ENCODE measurements at regions not wholly inside any gene's neighbourhood (a gene's known extent, or its start where the extent isn't known, plus 50 kb on each side); places are given as distances from the start of the nearest gene placed in this dataset.

DNA sequence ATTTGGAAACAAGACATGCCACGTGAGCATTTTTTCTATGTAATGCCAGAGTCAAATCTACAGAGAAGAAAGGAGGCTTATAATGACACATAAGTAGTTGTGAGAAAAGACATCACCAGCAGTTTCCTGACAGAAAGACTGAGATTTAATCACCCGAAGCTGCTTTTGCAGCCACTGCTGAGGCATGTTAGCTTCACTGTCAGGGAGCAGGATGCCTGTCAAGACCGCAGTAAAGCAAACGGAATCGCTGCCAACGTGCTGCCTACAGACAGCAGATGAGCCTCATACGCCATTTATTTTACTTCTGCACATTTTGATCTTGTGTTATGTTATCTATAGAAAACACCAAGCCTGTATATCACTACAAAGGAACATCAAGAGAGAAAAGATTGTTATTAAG, 68.7 kb upstream of the NDST3 start:
- 46% methylated on average over 3 of the region's 7 CpGs for WGBS
- H2BK120ac ChIP-seq (ENCODE audit: low read depth, low read length) = no peak overlapping the region

GRCh38 chr4:117968606-117969005, 65.7 kb upstream of the NDST3 start:
- H3K18ac ChIP-seq (ENCODE audit: low read depth in 1 of 2, low read length in 2 of 2) = no peak overlapping the region
- no peaks in the 10 kb centered on the region for H3K4me1 ChIP-seq (ENCODE audit: control insufficient read depth, insufficient read depth, low read depth, low read length)
- H2BK15ac ChIP-seq (ENCODE audit: low read depth, poor library complexity, severe bottlenecking) = no peak overlapping the region
- no peak overlapping the region for H2AK5ac ChIP-seq (ENCODE audit: low read length, severe bottlenecking)
- H3K9me3 ChIP-seq (ENCODE audit: control insufficient read depth, low read length) = no peaks in the 10 kb centered on the region
- H2BK120ac ChIP-seq (ENCODE audit: low read depth, low read length) = no peak overlapping the region
- no peak overlapping the region for H3K4me2 ChIP-seq (ENCODE audit: low read length, poor library complexity, severe bottlenecking)
- H2BK5ac ChIP-seq (ENCODE audit: low read depth, low read length, poor library complexity, severe bottlenecking) = no peak overlapping the region
- H3K14ac ChIP-seq (ENCODE audit: low read length in 2 of 2) = no peak overlapping the region
- H4K8ac ChIP-seq (ENCODE audit: low read length) = no peak overlapping the region
- H3K23ac ChIP-seq (ENCODE audit: low read length in 2 of 2) = no peak overlapping the region
- no peak for DNase-seq
- H3K36me3 ChIP-seq (ENCODE audit: control insufficient read depth in 1 of 2, insufficient read depth in 2 of 2, low read depth in 1 of 2, low read length in 2 of 2) = no peaks in the 10 kb centered on the region
- no peak overlapping the region for H3K4me3 ChIP-seq (ENCODE audit: insufficient read depth in 1 of 2, low read depth in 1 of 2, low read length in 2 of 2)
- H2BK12ac ChIP-seq (ENCODE audit: low read length in 2 of 2) = no peak overlapping the region
- H3K79me1 ChIP-seq (replicated peaks; ENCODE audit: low read length, poor library complexity, severe bottlenecking) = no peaks in the 10 kb centered on the region
- no peak overlapping the region for H3K27ac ChIP-seq (ENCODE audit: low read length, poor library complexity, severe bottlenecking)
- no peak overlapping the region for H3K9ac ChIP-seq (ENCODE audit: low read length)
- no peak overlapping the region for H3K4ac ChIP-seq (ENCODE audit: low read depth in 1 of 2, low read length in 2 of 2)
- WGBS = 70% methylated on average over 2 of the region's 2 CpGs
- no peaks in the 10 kb centered on the region for H3K27me3 ChIP-seq (ENCODE audit: control insufficient read depth in 1 of 2, insufficient read depth in 1 of 2, low read length in 2 of 2)
- no peak overlapping the region for H2AFZ ChIP-seq (ENCODE audit: low read depth, low read length)
- H4K91ac ChIP-seq (ENCODE audit: low read length) = no peak overlapping the region

More for the DNA sequence above, 68.7 kb upstream of the NDST3 start:
- H3K23ac ChIP-seq (ENCODE audit: low read length in 2 of 2) = no peak overlapping the region
- H2AK5ac ChIP-seq (ENCODE audit: low read length, severe bottlenecking) = no peak overlapping the region
- no peaks in the 10 kb centered on the region for H3K27me3 ChIP-seq (ENCODE audit: control insufficient read depth in 1 of 2, insufficient read depth in 1 of 2, low read length in 2 of 2)
- no peak overlapping the region for H3K9ac ChIP-seq (ENCODE audit: low read length)
- no peak overlapping the region for H4K91ac ChIP-seq (ENCODE audit: low read length)
- no peaks in the 10 kb centered on the region for H3K9me3 ChIP-seq (ENCODE audit: control insufficient read depth, low read length)
- H3K18ac ChIP-seq (ENCODE audit: low read depth in 1 of 2, low read length in 2 of 2) = no peak overlapping the region
- no peaks in the 10 kb centered on the region for H3K79me1 ChIP-seq (replicated peaks; ENCODE audit: low read length, poor library complexity, severe bottlenecking)
- DNase-seq = no peak
- no peak overlapping the region for H2BK12ac ChIP-seq (ENCODE audit: low read length in 2 of 2)
- H3K36me3 ChIP-seq (ENCODE audit: control insufficient read depth in 1 of 2, insufficient read depth in 2 of 2, low read depth in 1 of 2, low read length in 2 of 2) = no peaks in the 10 kb centered on the region
- no peaks in the 10 kb centered on the region for H3K4me1 ChIP-seq (ENCODE audit: control insufficient read depth, insufficient read depth, low read depth, low read length)
- H3K14ac ChIP-seq (ENCODE audit: low read length in 2 of 2) = no peak overlapping the region
- no peak overlapping the region for H2BK15ac ChIP-seq (ENCODE audit: low read depth, poor library complexity, severe bottlenecking)
- H2AFZ ChIP-seq (ENCODE audit: low read depth, low read length) = no peak overlapping the region
- H4K8ac ChIP-seq (ENCODE audit: low read length) = peak overlapping the region; percentile 60
- no peak overlapping the region for H2BK5ac ChIP-seq (ENCODE audit: low read depth, low read length, poor library complexity, severe bottlenecking)
- no peak overlapping the region for H3K4me3 ChIP-seq (ENCODE audit: insufficient read depth in 1 of 2, low read depth in 1 of 2, low read length in 2 of 2)
- no peak overlapping the region for H3K4me2 ChIP-seq (ENCODE audit: low read length, poor library complexity, severe bottlenecking)
- no peak overlapping the region for H3K4ac ChIP-seq (ENCODE audit: low read depth in 1 of 2, low read length in 2 of 2)
- no peak overlapping the region for H3K27ac ChIP-seq (ENCODE audit: low read length, poor library complexity, severe bottlenecking)

DNA sequence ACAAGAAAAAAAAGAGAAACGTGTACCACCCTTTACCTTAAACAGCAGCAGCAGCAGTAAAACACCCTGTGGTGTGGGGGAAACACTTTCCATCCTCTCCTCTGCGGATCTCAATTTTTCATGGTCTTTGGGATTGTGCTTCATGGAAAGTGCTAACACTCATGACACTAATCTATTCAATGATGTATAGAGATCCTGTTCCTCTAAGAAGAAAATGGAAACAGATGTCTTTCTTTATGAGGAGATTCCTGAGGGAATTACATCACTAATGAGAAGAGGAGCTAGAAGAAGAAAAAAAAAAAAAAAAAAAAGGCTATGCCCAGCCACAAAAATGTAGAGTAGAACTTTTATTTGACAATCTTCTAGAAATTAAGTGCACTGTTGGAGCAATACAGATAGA, 62.9 kb upstream of the NDST3 start:
- no peak overlapping the region for H3K4ac ChIP-seq (ENCODE audit: low read depth in 1 of 2, low read length in 2 of 2)
- no peak overlapping the region for H3K18ac ChIP-seq (ENCODE audit: low read depth in 1 of 2, low read length in 2 of 2)
- no peaks in the 10 kb centered on the region for H3K9me3 ChIP-seq (ENCODE audit: control insufficient read depth, low read length)
- H3K4me3 ChIP-seq (ENCODE audit: insufficient read depth in 1 of 2, low read depth in 1 of 2, low read length in 2 of 2) = no peak overlapping the region
- H3K4me2 ChIP-seq (ENCODE audit: low read length, poor library complexity, severe bottlenecking) = no peak overlapping the region
- H3K27me3 ChIP-seq (ENCODE audit: control insufficient read depth in 1 of 2, insufficient read depth in 1 of 2, low read length in 2 of 2) = no peaks in the 10 kb centered on the region
- H2AK5ac ChIP-seq (ENCODE audit: low read length, severe bottlenecking) = no peak overlapping the region
- no peak overlapping the region for H3K23ac ChIP-seq (ENCODE audit: low read length in 2 of 2)
- no peak overlapping the region for H2AFZ ChIP-seq (ENCODE audit: low read depth, low read length)
- no peak overlapping the region for H2BK120ac ChIP-seq (ENCODE audit: low read depth, low read length)
- WGBS = no CpG with 5 or more reads among the region's 2 CpGs
- no peak overlapping the region for H4K8ac ChIP-seq (ENCODE audit: low read length)
- H3K9ac ChIP-seq (ENCODE audit: low read length) = no peak overlapping the region
- H4K91ac ChIP-seq (ENCODE audit: low read length) = no peak overlapping the region
- H2BK12ac ChIP-seq (ENCODE audit: low read length in 2 of 2) = no peak overlapping the region
- no peak overlapping the region for H2BK15ac ChIP-seq (ENCODE audit: low read depth, poor library complexity, severe bottlenecking)
- no peak overlapping the region for H3K14ac ChIP-seq (ENCODE audit: low read length in 2 of 2)
- no peaks in the 10 kb centered on the region for H3K4me1 ChIP-seq (ENCODE audit: control insufficient read depth, insufficient read depth, low read depth, low read length)
- no peaks in the 10 kb centered on the region for H3K79me1 ChIP-seq (replicated peaks; ENCODE audit: low read length, poor library complexity, severe bottlenecking)
- H3K27ac ChIP-seq (ENCODE audit: low read length, poor library complexity, severe bottlenecking) = no peak overlapping the region
- no peak overlapping the region for H2BK5ac ChIP-seq (ENCODE audit: low read depth, low read length, poor library complexity, severe bottlenecking)
- DNase-seq = peak; percentile 48
- no peaks in the 10 kb centered on the region for H3K36me3 ChIP-seq (ENCODE audit: control insufficient read depth in 1 of 2, insufficient read depth in 2 of 2, low read depth in 1 of 2, low read length in 2 of 2)

DNA sequence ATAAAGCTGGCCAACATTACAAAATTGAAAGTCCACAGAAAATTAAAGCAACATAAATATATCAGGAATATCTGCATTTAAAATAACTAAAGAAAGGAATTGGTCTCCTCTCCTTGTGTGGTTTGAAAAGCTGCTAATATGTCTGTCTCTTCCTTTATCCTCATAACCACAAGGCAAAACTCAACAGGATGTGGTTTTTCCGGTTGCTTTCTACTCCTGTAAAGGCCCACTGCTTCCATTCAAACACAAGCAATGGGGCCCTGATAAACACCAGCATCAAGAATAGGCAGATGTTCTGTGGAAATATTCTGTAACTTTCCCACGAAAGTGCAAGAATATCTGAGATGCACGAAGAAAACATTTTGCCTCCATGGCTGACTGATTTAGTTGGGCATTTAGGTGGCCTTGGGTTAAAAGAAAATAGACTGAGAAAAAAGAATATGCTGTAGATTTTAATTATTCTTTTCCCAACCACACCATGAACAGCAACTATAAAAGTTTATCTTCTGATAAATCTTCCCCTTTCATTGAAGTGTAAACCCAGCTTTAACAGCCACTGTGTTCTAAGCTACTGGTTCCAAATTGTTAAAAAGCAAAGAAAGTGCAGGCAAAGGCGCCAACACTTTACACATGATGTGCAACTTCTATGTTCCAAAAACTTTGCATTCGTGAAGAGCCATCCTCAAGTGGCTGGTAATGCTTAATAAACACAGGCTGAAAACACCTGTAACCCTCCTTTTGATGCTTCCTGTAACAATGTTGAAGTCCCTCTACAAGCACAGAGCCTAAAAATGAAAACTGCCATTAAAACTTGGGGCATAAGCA, 50.5 kb upstream of the NDST3 start:
- Histone ChIP-seq H4K91ac (ENCODE audit: low read length) (no peak overlapping the region), H2BK15ac (ENCODE audit: low read depth, poor library complexity, severe bottlenecking) (no peak overlapping the region), H4K8ac (ENCODE audit: low read length) (no peak overlapping the region), H2BK12ac (ENCODE audit: low read length in 2 of 2) (peak overlapping the region; percentile 83 to 84), H3K79me1 (replicated peaks; ENCODE audit: low read length, poor library complexity, severe bottlenecking) (no peaks in the 10 kb centered on the region), H2BK5ac (ENCODE audit: low read depth, low read length, poor library complexity, severe bottlenecking) (no peak overlapping the region), H3K4ac (ENCODE audit: low read depth in 1 of 2, low read length in 2 of 2) (peak overlapping the region; percentile 37 to 80), H3K27me3 (ENCODE audit: control insufficient read depth in 1 of 2, insufficient read depth in 1 of 2, low read length in 2 of 2) (no peaks in the 10 kb centered on the region), H3K27ac (ENCODE audit: low read length, poor library complexity, severe bottlenecking) (peak overlapping the region; percentile 81), H3K4me2 (ENCODE audit: low read length, poor library complexity, severe bottlenecking) (peak overlapping the region; percentile 11), H2AFZ (ENCODE audit: low read depth, low read length) (no peak overlapping the region), H3K23ac (ENCODE audit: low read length in 2 of 2) (no peak overlapping the region), H3K36me3 (ENCODE audit: control insufficient read depth in 1 of 2, insufficient read depth in 2 of 2, low read depth in 1 of 2, low read length in 2 of 2) (no peaks in the 10 kb centered on the region), H3K14ac (ENCODE audit: low read length in 2 of 2) (no peak overlapping the region), H3K9ac (ENCODE audit: low read length) (no peak overlapping the region), H2BK120ac (ENCODE audit: low read depth, low read length) (no peak overlapping the region), H2AK5ac (ENCODE audit: low read length, severe bottlenecking) (no peak overlapping the region), H3K9me3 (ENCODE audit: control insufficient read depth, low read length) (peaks cover 3% of the 10 kb centered on the region), H3K4me3 (ENCODE audit: insufficient read depth in 1 of 2, low read depth in 1 of 2, low read length in 2 of 2) (no peak overlapping the region), H3K4me1 (ENCODE audit: control insufficient read depth, insufficient read depth, low read depth, low read length) (no peaks in the 10 kb centered on the region), H3K18ac (ENCODE audit: low read depth in 1 of 2, low read length in 2 of 2) (peak overlapping the region; percentile 59 to 80)
- 43% methylated on average over 5 of the region's 5 CpGs for WGBS
- DNase-seq = peak; percentile 84
